HG03196 (cell line): ENCODE measurements at regions not wholly inside any gene's neighbourhood (a gene's known extent, or its start where the extent isn't known, plus 50 kb on each side); places are given as distances from the start of the nearest gene placed in this dataset.
"Not testable (repeated sequence)": the region's sequence is repeated elsewhere in the genome, so short reads cannot be mapped to it uniquely, and the experiment has no call there.

Experiments
- ATAC-seq: cut with Tn5 transposase; IDR thresholded peaks from one replicate; pipeline ENCODE4 v1.9.1; 2021; ENCODE audit not compliant: unreplicated experiment

GRCh38 chr5:127133071-127133470 is 59.8 kb upstream of the C5orf63 start:
- ATAC-seq = no peak

DNA sequence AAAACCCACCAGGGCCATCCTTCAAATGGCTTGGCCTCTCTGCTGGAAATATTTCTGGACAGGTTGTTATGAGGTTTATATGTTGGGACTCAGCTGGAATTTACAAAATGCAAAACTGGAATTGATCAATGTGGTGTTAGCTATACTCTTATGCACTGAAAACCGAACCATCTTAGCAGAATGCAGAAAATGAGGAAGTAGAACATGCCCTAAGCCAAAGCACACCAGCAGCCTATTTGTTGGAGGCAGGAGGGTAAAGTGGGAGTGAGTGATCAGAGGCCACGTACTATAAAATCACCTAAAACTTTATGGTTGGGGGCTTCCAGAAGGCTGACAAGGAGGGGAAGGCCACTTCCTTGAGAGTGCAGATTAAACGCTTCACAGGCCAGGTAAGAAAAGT is 63.6 kb upstream of the C5orf63 start:
- no peak for ATAC-seq

- ATAC-seq = no peak
These were observed 70.4 kb upstream of the C5orf63 start for GRCh38 chr5:127143722-127144121.

GRCh38 chr5:127153031-127153430 is 79.7 kb upstream of the C5orf63 start:
- no peak for ATAC-seq

DNA sequence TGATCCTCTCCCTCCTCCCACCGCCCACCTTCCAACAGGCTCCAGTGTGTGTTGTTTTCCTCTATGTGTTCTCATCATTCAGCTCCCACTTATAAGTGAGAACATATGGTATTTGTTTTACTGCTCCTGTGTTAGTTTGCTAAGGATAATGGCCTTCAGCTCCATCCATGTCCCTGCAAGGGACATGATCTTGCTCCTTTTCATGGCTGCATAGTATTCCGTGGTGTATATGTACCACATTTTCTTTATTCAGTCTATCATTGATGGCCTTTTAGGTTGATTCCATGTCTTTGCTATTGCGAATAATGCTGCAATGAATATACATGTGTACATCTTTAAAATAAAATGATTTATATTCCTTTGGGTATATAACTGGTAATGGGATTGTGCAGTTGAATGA is 80.2 kb upstream of the C5orf63 start:
- ATAC-seq = no peak

- ATAC-seq = no peak
These were observed 90.4 kb upstream of the C5orf63 start for GRCh38 chr5:127163750-127164149.

- no peak for ATAC-seq
These were observed 97.8 kb upstream of the C5orf63 start for GRCh38 chr5:127170918-127171600.

- ATAC-seq = no peak
These were observed 103.5 kb upstream of the C5orf63 start for GRCh38 chr5:127176769-127177168.

- not testable (repeated sequence) for ATAC-seq
These were observed 108.0 kb upstream of the MEGF10 start for GRCh38 chr5:127182631-127183030.

DNA sequence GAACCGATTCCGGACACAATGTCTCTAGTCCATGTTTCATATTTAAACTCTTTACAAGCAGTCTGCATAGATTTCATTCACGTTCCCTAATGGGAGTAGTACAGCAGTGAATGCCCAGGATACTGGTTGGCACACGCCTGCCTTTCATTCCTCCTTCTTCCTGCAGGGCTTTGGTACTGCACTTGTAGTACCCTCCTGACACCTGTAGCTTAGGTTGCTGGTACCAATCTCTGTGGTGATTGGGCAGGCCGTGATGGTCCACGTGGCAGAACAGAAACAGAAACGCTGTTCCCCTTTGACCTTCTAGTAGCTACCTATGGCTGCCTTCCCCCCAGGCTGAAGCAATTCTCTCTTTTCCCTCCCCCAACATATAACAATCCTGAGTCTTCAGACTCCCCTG is 107.3 kb upstream of the MEGF10 start:
- ATAC-seq = no peak

DNA sequence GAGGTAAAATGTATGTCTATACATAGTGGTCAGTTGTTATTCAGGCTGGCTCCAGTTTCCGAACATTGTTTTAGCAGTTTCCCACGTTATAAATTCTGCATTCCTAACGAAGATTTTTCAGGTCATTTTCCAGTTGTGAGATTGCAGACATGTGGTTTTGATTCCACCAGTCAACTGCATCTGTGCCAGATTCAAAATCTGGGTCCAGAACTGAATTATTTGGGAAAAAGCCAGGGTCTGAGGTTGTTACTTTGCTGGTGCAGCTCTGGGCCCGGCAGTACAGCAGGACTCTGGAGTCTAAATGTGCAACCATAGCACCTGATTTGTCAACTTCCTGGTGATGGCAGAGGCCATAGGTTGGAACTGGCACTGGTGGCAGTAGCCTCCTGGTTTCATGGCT is 105.7 kb upstream of the MEGF10 start:
- ATAC-seq = no peak

- ATAC-seq = no peak
These were observed 103.9 kb upstream of the MEGF10 start for GRCh38 chr5:127186657-127187056.

DNA sequence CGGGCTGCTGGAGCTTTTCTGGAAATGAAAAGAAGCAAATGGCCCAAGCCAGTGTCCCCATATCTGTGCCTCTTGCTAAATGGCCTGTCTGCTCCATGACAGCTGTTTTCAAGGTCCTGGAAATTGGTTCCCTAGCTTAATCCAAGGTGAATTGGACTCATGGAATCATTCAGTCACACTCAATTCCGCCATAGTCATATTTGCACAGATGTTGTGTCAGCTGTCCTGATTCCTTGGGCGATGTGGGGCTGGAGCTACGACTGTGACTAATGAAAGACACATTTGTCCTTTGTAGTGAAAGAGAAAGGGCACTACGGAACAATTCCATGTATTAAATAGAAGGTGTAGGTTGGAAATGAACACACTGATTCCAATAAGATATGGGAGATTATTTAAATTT is 102.9 kb upstream of the MEGF10 start:
- no peak for ATAC-seq

DNA sequence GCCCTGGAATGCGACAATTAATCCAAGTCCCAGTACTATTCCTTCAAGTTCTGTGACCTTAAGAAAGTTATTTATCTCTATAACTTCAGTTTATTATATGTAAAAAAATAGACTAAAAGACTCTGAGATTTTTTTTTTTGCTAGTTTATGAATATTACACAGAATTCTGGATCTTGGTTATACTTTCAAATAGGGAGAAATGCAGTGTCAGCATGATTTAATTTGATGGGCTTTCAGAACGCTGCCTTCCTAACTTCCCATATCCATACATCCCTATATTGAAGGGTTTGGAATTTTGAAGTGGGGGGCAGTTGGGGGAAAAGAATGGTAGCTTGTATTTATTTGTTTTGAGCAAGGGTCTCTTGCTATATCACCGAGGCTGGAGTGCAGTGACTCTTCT is 98.4 kb upstream of the MEGF10 start:
- no peak for ATAC-seq

DNA sequence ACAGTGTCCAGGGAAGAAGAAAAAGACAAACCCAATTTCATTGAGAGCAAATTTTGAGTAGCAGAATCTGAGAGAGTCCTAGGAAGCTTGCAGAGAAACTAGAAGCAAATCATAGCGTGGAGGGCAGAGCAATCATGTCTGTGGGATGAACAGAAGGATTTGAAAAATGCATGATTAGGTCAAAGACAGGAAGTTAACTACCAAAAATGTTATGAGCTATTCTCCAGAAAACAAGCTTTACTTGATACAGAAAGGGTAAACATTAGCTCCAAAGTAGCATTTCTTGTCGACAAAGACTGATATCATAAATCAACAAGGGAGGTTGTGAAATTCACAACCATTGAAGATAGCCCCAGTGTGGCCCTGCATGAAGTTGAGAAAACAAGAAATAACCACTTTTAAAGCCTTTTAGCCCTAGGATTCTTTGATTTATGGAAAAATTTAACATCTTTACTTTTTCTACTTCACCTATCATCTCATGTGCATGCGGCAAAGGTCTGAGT is 97.7 kb upstream of the MEGF10 start:
- no peak for ATAC-seq

DNA sequence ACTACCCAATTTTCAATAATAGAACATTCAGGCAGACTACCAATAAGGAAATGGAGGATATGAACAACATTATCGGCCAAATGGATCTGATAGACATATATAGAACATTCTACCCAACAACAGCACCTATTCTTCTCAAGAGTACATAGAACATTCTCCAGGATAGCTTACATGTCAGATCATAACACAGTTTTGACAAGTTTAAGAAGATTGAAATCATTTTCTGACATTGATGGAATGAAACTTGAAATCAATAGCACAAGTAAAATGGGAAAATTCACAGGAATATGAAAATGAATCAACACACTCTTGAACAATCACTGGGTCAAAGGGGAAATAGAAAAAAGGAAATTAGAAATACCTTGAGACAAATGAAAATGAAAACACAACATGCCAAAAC is 94.6 kb upstream of the MEGF10 start:
- ATAC-seq = no peak

- not testable (repeated sequence) for ATAC-seq
These were observed 93.0 kb upstream of the MEGF10 start for GRCh38 chr5:127197402-127198167.

DNA sequence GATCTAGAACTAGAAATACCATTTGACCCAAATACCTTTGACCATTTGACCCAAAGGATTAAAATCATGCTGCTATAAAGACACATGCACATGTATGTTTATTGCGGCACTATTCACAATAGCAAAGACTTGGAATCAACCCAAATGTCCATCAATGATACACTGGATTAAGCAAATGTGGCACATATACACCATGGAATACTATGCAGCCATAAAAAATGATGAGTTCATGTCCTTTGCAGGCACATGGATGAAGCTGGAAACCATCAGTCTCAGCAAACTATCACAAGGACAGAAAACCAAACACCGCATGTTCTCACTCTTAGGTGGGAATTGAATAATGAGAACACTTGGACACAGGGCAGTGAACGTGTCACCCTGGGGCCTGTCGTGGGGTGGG is 87.9 kb upstream of the MEGF10 start:
- ATAC-seq = not testable (repeated sequence)

DNA sequence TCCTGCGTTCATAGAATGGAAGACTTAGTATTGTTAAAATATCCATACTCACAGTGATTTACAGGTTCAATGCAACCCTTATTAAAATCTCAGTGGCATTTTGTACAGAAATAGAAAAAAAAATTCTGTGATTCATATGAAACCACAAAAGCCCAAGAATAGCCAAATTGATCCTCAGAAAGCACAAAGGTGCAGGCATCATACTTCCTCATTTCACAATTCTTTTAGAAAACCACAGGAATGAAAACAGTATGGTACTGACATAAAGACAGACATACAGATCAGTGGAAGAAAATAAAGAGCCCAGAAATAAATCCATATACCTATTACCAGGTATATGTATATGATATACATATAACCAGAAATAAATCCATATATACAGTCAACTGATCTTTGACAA is 86.8 kb upstream of the MEGF10 start:
- ATAC-seq = no peak

- ATAC-seq = no peak
These were observed 85.4 kb upstream of the MEGF10 start for GRCh38 chr5:127205147-127205546.

DNA sequence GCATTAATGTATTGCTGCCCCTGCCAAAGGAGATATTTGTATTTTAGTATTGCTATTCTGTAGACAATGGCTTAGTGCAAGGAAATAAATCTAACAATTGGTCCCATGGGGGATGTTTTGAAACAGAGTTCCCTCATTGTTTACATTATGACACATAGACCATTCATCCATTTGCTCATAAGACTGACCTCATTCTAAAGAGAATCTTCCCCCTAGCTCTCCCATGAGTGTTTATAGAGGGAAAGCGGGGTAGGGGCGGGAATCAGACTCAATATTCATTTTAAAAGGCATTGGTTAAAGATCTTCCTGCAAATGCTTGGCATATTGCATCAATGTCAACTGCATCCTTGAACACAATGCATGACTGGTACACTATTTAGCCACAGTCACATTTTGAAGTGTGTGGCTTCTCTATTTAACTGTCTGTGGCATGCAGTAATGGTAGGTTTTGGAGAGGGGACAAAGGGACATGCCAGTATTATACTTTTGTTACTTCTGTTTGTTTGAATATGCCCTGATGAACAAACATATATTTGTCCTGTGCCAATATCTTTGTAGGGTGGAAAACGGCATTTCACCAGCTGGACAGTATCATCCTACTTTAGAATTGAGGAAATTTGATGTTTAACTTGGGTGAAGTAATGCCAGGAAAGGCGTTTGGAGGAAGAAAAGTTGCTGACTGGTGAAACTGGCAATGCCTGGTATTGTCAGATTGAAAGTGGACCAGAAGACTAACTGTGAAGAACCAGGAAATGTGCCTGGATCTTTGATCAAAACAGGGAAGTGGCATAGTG is 84.1 kb upstream of the MEGF10 start:
- ATAC-seq = no peak

- no peak for ATAC-seq
These were observed 80.6 kb upstream of the MEGF10 start for GRCh38 chr5:127210042-127210441.
